ENCODE measurements at regions not wholly inside any gene's neighbourhood (a gene's known extent, or its start where the extent isn't known, plus 50 kb on each side); places are given as distances from the start of the nearest gene placed in this dataset.

DNA sequence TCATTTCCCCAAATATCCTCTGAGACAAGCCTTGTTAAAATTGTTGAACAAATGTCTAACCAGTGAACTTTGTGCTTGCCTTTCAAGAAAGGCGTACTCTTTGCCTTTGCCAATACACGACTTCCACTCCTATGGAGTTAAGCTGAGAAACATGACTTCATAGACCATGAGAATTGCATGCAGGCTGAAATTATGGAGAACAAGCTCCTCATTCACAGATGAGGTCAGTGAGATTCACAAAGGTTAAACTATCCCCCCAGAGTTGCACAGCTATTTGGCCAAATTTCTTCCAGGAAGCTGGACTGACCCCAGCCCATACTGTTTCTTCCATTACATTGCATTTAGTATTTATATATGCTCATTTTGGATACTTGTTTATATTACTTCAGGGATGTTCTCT, 221.4 kb upstream of the SEMA3C start:
- POLR2A ChIA-PET (ENCODE audit: partially characterized antibody) = no interaction called here
- CTCF ChIA-PET (ENCODE audit: partially characterized antibody) = interaction anchor here (0.7 kb wide), 1 partner anchor 13 kb away, joined by 3 read pairs; no protein-coding TSS in a partner anchor
- Mint-ChIP-seq H3K4me1 (no peaks in the 10 kb centered on the region), H3K9me3 (peaks cover 4 to 21% (median 10%) of the 10 kb centered on the region in 8 donors), H3K4me3 (no peak overlapping the region), H3K27ac (no peak overlapping the region), H3K27me3 (no peaks in the 10 kb centered on the region), H3K36me3 (no peaks in the 10 kb centered on the region)
- Histone ChIP-seq H3K4me1 (ENCODE audit: insufficient read depth, low read length) (no peaks in the 10 kb centered on the region), H3K9me3 (ENCODE audit: control insufficient read depth in 1 of 2, low read length in 2 of 2) (no peaks in the 10 kb centered on the region), H3K4me3 (ENCODE audit: low read length in 2 of 2) (no peak overlapping the region), H3K27me3 (ENCODE audit: insufficient read depth, low read length) (no peaks in the 10 kb centered on the region), H3K36me3 (ENCODE audit: insufficient read depth, low read length) (no peaks in the 10 kb centered on the region), H3K27ac (ENCODE audit: low read depth, low read length) (no peak overlapping the region)
- intact Hi-C loops (cut with micrococcal nuclease) = no loop called here
- no peak for DNase-seq

DNA sequence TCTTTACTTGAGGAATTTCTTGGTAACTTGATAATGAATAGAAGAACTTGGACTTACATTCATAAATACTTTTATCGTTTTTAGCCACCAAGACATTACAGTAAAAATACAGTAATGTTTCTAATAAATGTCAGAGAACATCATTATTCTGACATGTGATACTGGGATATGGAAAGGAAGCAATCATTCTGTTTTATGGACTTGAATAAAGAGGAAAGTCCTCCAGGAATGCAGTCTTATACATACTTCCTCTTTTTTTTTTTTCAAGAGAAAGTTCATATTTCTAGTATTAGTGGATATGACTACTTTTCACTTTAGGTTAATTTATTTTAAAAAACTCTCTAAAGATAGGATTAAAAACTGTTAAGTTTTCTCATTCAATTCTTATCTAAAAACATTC, 220.0 kb upstream of the SEMA3C start:
- H3K4me3 ChIP-seq (ENCODE audit: low read length in 2 of 2) = no peak overlapping the region
- no peaks in the 10 kb centered on the region for H3K4me1 ChIP-seq (ENCODE audit: insufficient read depth, low read length)
- Mint-ChIP-seq H3K27me3 (no peaks in the 10 kb centered on the region), H3K27ac (no peak overlapping the region), H3K36me3 (no peaks in the 10 kb centered on the region), H3K4me1 (no peaks in the 10 kb centered on the region), H3K9me3 (peaks cover 0 to 14% (median 8%) of the 10 kb centered on the region in 8 donors), H3K4me3 (no peak overlapping the region)
- H3K9me3 ChIP-seq (ENCODE audit: control insufficient read depth in 1 of 2, low read length in 2 of 2) = no peaks in the 10 kb centered on the region
- H3K27ac ChIP-seq (ENCODE audit: low read depth, low read length) = no peak overlapping the region
- no peak for DNase-seq
- ChIA-PET POLR2A (ENCODE audit: partially characterized antibody) (no interaction called here), CTCF (ENCODE audit: partially characterized antibody) (no interaction called here)
- no peaks in the 10 kb centered on the region for H3K36me3 ChIP-seq (ENCODE audit: insufficient read depth, low read length)
- H3K27me3 ChIP-seq (ENCODE audit: insufficient read depth, low read length) = no peaks in the 10 kb centered on the region
- intact Hi-C loops (cut with micrococcal nuclease) = no loop called here

DNA sequence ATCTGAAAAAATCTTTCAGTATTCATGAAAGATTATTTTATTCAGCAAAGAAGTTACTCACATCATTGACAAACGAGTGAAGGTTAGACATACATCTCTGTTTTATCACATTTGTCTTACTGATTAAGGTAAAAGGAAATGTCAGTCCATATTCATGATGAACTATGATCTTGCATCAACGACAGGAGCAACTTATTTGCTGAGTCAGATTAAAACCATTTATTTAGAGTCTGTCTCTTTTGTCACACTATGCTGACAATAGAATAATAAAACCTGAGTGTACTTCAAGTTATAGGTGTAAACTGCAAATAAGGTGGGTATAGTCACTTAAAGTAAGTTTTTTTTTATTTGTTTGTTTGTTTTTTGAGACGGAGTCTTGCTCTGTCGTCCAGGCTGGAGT, 216.5 kb upstream of the SEMA3C start:
- no peaks in the 10 kb centered on the region for H3K9me3 ChIP-seq (ENCODE audit: control insufficient read depth in 1 of 2, low read length in 2 of 2)
- no peak for DNase-seq
- intact Hi-C loops (cut with micrococcal nuclease) = no loop called here
- Mint-ChIP-seq H3K4me3 (no peak overlapping the region), H3K27me3 (no peaks in the 10 kb centered on the region), H3K9me3 (peaks cover 3 to 15% (median 8%) of the 10 kb centered on the region in 8 donors), H3K4me1 (no peaks in the 10 kb centered on the region), H3K27ac (no peak overlapping the region), H3K36me3 (no peaks in the 10 kb centered on the region)
- ChIA-PET POLR2A (ENCODE audit: partially characterized antibody) (no interaction called here), CTCF (ENCODE audit: partially characterized antibody) (no interaction called here)
- H3K4me1 ChIP-seq (ENCODE audit: insufficient read depth, low read length) = no peaks in the 10 kb centered on the region
- H3K27ac ChIP-seq (ENCODE audit: low read depth, low read length) = no peak overlapping the region
- no peak overlapping the region for H3K4me3 ChIP-seq (ENCODE audit: low read length in 2 of 2)
- H3K36me3 ChIP-seq (ENCODE audit: insufficient read depth, low read length) = no peaks in the 10 kb centered on the region
- H3K27me3 ChIP-seq (ENCODE audit: insufficient read depth, low read length) = no peaks in the 10 kb centered on the region

DNA sequence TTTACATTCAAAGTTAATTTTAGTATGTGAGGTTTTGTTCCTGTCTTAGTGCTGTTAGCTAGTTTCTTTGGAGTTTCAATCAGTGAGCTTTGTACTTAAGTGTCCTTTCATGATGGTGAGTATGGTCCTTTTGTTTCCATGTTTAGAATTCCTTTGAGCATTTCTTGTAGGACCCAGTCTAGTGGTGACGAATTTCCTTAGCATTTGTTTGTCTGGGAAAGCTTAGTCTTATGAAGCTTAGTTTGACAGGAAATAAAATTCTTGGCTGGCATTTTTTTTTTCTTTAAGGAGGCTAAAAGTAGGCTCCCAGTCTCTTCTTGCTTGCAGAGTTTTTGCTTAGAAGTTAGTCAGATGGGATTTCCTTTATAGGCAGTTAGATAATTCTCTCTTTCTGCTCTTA, 209.2 kb upstream of the SEMA3C start:
- H3K4me3 Mint-ChIP-seq = no peak overlapping the region
- intact Hi-C loops (cut with micrococcal nuclease) = no loop called here

DNA sequence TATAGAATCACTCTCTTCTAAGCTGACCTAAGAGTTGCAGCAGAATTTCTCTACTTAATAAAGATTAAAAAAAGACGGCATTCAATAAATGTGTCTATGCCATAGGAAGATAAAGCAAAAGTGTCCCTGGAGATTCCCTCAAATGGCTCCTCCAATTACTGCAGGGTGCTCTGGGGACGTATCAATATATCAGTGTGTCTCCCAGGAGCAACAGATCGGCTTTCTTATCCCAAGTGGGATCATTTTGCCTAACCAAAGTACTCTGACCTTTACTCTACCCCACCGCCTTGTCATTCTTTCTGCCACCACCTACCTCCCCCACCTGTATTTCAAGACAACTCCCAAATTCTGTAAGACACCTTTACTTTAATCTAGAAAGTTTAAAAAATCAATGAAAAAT, 202.0 kb upstream of the SEMA3C start:
- DNase-seq = no peak
- Histone ChIP-seq H3K4me3 (ENCODE audit: low read length in 2 of 2) (no peak overlapping the region), H3K9me3 (ENCODE audit: control insufficient read depth in 1 of 2, low read length in 2 of 2) (no peaks in the 10 kb centered on the region), H3K27me3 (ENCODE audit: insufficient read depth, low read length) (no peaks in the 10 kb centered on the region), H3K27ac (ENCODE audit: low read depth, low read length) (no peak overlapping the region), H3K4me1 (ENCODE audit: insufficient read depth, low read length) (no peaks in the 10 kb centered on the region), H3K36me3 (ENCODE audit: insufficient read depth, low read length) (no peaks in the 10 kb centered on the region)
- no peak overlapping the region for H3K27ac Mint-ChIP-seq
- no peak overlapping the region for H3K4me3 Mint-ChIP-seq
- CTCF ChIA-PET (ENCODE audit: partially characterized antibody) = no interaction called here
- POLR2A ChIA-PET (ENCODE audit: partially characterized antibody) = no interaction called here
- peaks cover 0 to 23% (median 12%) of the 10 kb centered on the region in 8 donors for H3K9me3 Mint-ChIP-seq
- intact Hi-C loops (cut with micrococcal nuclease) = no loop called here
- no peaks in the 10 kb centered on the region for H3K4me1 Mint-ChIP-seq
- no peaks in the 10 kb centered on the region for H3K36me3 Mint-ChIP-seq
- H3K27me3 Mint-ChIP-seq = no peaks in the 10 kb centered on the region

More for the DNA sequence above, 209.2 kb upstream of the SEMA3C start:
- Histone ChIP-seq H3K36me3 (ENCODE audit: insufficient read depth, low read length) (no peaks in the 10 kb centered on the region), H3K27me3 (ENCODE audit: insufficient read depth, low read length) (no peaks in the 10 kb centered on the region), H3K4me1 (ENCODE audit: insufficient read depth, low read length) (no peaks in the 10 kb centered on the region), H3K27ac (ENCODE audit: low read depth, low read length) (no peak overlapping the region), H3K4me3 (ENCODE audit: low read length in 2 of 2) (no peak overlapping the region), H3K9me3 (ENCODE audit: control insufficient read depth in 1 of 2, low read length in 2 of 2) (peaks cover 0 to 6% of the 10 kb centered on the region in 2 donors)
- no peak overlapping the region for H3K27ac Mint-ChIP-seq
- peaks cover 6 to 45% (median 35%) of the 10 kb centered on the region in 8 donors for H3K9me3 Mint-ChIP-seq
- ChIA-PET CTCF (ENCODE audit: partially characterized antibody) (no interaction called here), POLR2A (ENCODE audit: partially characterized antibody) (no interaction called here)
- no peaks in the 10 kb centered on the region for H3K27me3 Mint-ChIP-seq
- H3K4me1 Mint-ChIP-seq = no peaks in the 10 kb centered on the region
- no peak for DNase-seq
- H3K36me3 Mint-ChIP-seq = peaks cover 0 to 1% of the 10 kb centered on the region in 2 donors

DNA sequence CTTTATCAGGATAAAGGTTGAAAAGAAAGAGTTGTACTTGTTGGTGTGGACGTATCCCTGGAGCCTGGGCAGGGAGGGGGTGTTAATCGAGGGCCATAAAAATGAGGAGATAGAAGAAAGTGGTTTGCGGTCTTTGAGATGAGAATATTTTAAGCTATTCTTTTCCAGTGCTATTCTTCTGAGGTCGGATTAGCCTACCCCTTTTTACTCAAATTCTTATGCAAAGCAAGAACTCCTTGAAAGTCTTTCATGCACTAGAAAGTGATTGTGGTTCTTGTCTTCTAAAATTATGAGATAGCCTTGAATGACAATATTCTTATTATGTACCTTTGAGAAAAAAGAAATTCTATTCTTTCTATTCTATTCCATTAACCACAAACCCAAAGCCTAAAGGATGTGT, 201.3 kb upstream of the SEMA3C start:
- no peaks in the 10 kb centered on the region for H3K27me3 ChIP-seq (ENCODE audit: insufficient read depth, low read length)
- no peak overlapping the region for H3K4me3 Mint-ChIP-seq
- no peak overlapping the region for H3K4me3 ChIP-seq (ENCODE audit: low read length in 2 of 2)
- ChIA-PET POLR2A (ENCODE audit: partially characterized antibody) (no interaction called here), CTCF (ENCODE audit: partially characterized antibody) (no interaction called here)
- no peaks in the 10 kb centered on the region for H3K27me3 Mint-ChIP-seq
- peaks cover 0 to 21% (median 11%) of the 10 kb centered on the region in 8 donors for H3K9me3 Mint-ChIP-seq
- no peaks in the 10 kb centered on the region for H3K4me1 Mint-ChIP-seq
- no peak for DNase-seq
- H3K9me3 ChIP-seq (ENCODE audit: control insufficient read depth in 1 of 2, low read length in 2 of 2) = no peaks in the 10 kb centered on the region
- no peaks in the 10 kb centered on the region for H3K36me3 ChIP-seq (ENCODE audit: insufficient read depth, low read length)
- intact Hi-C loops (cut with micrococcal nuclease) = no loop called here
- H3K27ac ChIP-seq (ENCODE audit: low read depth, low read length) = no peak overlapping the region
- no peak overlapping the region for H3K27ac Mint-ChIP-seq
- no peaks in the 10 kb centered on the region for H3K36me3 Mint-ChIP-seq
- H3K4me1 ChIP-seq (ENCODE audit: insufficient read depth, low read length) = no peaks in the 10 kb centered on the region

DNA sequence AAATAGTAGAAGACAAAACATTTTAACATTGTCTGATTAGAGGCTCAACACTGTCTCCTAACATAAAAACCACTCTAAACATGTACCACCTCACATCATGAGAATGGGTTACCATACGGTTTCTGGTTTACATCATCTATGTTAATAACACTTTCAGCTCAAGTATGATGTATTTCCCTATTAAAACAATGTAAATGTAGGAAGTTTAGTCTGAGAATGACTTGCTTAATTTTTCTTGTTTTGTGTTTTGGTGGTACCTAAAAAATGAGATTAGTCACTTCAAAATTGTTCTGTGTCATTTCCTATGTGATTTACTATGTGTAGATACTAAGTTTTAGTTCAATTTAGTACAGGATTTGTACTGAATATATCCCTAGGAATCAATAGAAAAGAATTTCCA, 195.8 kb upstream of the SEMA3C start:
- peaks cover 3 to 18% (median 7%) of the 10 kb centered on the region in 8 donors for H3K9me3 Mint-ChIP-seq
- DNase-seq = no peak

DNA sequence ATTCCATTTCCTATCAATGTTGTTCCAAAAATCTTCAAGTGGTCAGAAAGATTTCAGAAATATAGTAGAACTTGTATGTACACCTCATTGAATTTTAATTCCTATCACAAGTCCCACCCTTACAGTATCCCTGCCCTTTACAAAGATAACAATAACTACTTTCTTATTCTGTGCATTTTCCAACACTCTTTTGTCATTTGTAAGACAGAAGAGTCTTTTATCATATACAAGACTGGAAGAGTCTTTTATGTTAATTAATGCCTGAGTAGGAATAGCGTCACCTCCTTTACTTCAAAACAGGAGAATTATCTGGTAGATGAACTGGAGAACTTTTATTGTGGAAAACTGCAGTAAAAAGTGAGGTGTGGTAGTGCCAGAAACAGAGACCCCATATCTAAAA, 193.9 kb upstream of the SEMA3C start:
- Histone ChIP-seq H3K27ac (ENCODE audit: low read depth, low read length) (no peak overlapping the region), H3K9me3 (ENCODE audit: control insufficient read depth in 1 of 2, low read length in 2 of 2) (no peaks in the 10 kb centered on the region), H3K4me1 (ENCODE audit: insufficient read depth, low read length) (no peaks in the 10 kb centered on the region), H3K36me3 (ENCODE audit: insufficient read depth, low read length) (no peaks in the 10 kb centered on the region), H3K27me3 (ENCODE audit: insufficient read depth, low read length) (no peaks in the 10 kb centered on the region), H3K4me3 (ENCODE audit: low read length in 2 of 2) (no peak overlapping the region)
- DNase-seq = no peak
- peaks cover 0 to 14% (median 4%) of the 10 kb centered on the region in 8 donors for H3K9me3 Mint-ChIP-seq
- intact Hi-C loops (cut with micrococcal nuclease) = no loop called here
- POLR2A ChIA-PET (ENCODE audit: partially characterized antibody) = no interaction called here
- H3K27ac Mint-ChIP-seq = no peak overlapping the region
- H3K27me3 Mint-ChIP-seq = no peaks in the 10 kb centered on the region
- CTCF ChIA-PET (ENCODE audit: partially characterized antibody) = no interaction called here
- no peaks in the 10 kb centered on the region for H3K4me1 Mint-ChIP-seq
- no peaks in the 10 kb centered on the region for H3K36me3 Mint-ChIP-seq
- H3K4me3 Mint-ChIP-seq = no peak overlapping the region

More for the DNA sequence above, 195.8 kb upstream of the SEMA3C start:
- Mint-ChIP-seq H3K36me3 (no peaks in the 10 kb centered on the region), H3K27me3 (no peaks in the 10 kb centered on the region), H3K27ac (no peak overlapping the region), H3K4me1 (no peaks in the 10 kb centered on the region), H3K4me3 (no peak overlapping the region)
- POLR2A ChIA-PET (ENCODE audit: partially characterized antibody) = no interaction called here
- intact Hi-C loops (cut with micrococcal nuclease) = no loop called here
- H3K4me3 ChIP-seq (ENCODE audit: low read length in 2 of 2) = no peak overlapping the region
- H3K4me1 ChIP-seq (ENCODE audit: insufficient read depth, low read length) = no peaks in the 10 kb centered on the region
- CTCF ChIA-PET (ENCODE audit: partially characterized antibody) = no interaction called here
- no peak overlapping the region for H3K27ac ChIP-seq (ENCODE audit: low read depth, low read length)
- no peaks in the 10 kb centered on the region for H3K27me3 ChIP-seq (ENCODE audit: insufficient read depth, low read length)
- no peaks in the 10 kb centered on the region for H3K9me3 ChIP-seq (ENCODE audit: control insufficient read depth in 1 of 2, low read length in 2 of 2)
- H3K36me3 ChIP-seq (ENCODE audit: insufficient read depth, low read length) = no peaks in the 10 kb centered on the region

Data from CD4-positive, alpha-beta memory T cell (primary cell).